ENCODE measurements at regions not wholly inside any gene's neighbourhood (a gene's known extent, or its start where the extent isn't known, plus 50 kb on each side); places are given as distances from the start of the nearest gene placed in this dataset.
A peak's percentile ranks its signal among the peaks of the same experiment; 100 is the strongest.

DNA sequence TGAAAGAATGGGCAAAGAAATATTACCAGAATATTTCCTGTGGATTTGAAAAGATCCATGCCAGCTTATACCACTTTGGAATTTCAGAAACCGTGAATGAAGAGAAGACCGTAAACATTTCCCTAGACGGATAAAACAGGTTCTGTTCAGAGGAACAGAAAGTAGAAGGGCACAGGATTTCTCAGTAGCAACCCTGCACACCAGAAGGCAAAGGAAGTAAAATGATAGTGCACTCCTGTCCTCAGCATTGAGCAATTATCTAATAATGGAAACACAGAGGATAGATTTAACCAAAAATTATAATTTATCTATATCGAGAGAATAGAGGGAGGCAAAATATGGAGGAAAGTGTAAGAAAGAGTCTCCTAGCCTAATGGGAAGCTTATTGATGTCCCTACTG lies 87.0 kb upstream of the ITGA6 start:
- peak overlapping the region; percentile 31 for H3K4me3 Mint-ChIP-seq
- intact Hi-C loops (cut with micrococcal nuclease), result no loop called here
- peaks cover 13% of the 10 kb centered on the region for H3K9me3 Mint-ChIP-seq
- H3K4me1 Mint-ChIP-seq (ENCODE audit: low read depth), result peaks cover 25% of the 10 kb centered on the region
- peaks cover 2% of the 10 kb centered on the region for H3K36me3 Mint-ChIP-seq (ENCODE audit: low read depth)
- peaks cover 2% of the 10 kb centered on the region for H3K27me3 Mint-ChIP-seq (ENCODE audit: insufficient read depth)
- H3K27ac Mint-ChIP-seq, result no peak overlapping the region
- DNase-seq (ENCODE audit: low spot score), result no peak

GRCh38 chr2:172342078-172342477 lies 85.3 kb upstream of the ITGA6 start:
- peaks cover 25% of the 10 kb centered on the region for H3K4me1 Mint-ChIP-seq (ENCODE audit: low read depth)
- no peak for DNase-seq (ENCODE audit: low spot score)
- H3K27me3 Mint-ChIP-seq (ENCODE audit: insufficient read depth), result peaks cover 4% of the 10 kb centered on the region
- H3K27ac Mint-ChIP-seq, result no peak overlapping the region
- peaks cover 13% of the 10 kb centered on the region for H3K9me3 Mint-ChIP-seq
- H3K36me3 Mint-ChIP-seq (ENCODE audit: low read depth), result peaks cover 2% of the 10 kb centered on the region
- intact Hi-C loops (cut with micrococcal nuclease), result no loop called here
- H3K4me3 Mint-ChIP-seq, result no peak overlapping the region

GRCh38 chr2:172342611-172343010 lies 84.8 kb upstream of the ITGA6 start:
- peaks cover 25% of the 10 kb centered on the region for H3K4me1 Mint-ChIP-seq (ENCODE audit: low read depth)
- H3K4me3 Mint-ChIP-seq, result no peak overlapping the region
- H3K27me3 Mint-ChIP-seq (ENCODE audit: insufficient read depth), result peaks cover 7% of the 10 kb centered on the region
- peaks cover 13% of the 10 kb centered on the region for H3K9me3 Mint-ChIP-seq
- DNase-seq (ENCODE audit: low spot score), result no peak
- intact Hi-C loops (cut with micrococcal nuclease), result no loop called here
- no peak overlapping the region for H3K27ac Mint-ChIP-seq
- peaks cover 2% of the 10 kb centered on the region for H3K36me3 Mint-ChIP-seq (ENCODE audit: low read depth)

DNA sequence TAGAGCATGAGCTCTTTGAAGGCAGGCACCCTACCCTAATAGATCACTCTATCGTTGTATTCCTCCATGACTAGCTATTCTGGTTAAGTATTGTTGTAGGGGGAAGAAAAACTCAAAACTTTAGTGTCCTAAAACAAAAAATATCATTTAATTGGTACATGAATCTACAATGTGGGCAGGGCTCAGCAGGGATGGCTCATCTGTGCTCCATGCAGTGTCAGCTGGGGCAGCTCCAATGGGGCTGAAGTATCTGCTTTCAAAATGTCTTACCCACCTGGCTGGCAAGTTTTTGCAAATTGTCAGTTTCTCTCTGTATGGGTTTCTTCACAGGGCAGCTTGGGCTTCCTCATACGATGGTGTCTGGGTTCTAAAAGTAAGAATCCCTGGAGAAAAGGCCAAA lies 83.2 kb upstream of the ITGA6 start:
- DNase-seq (ENCODE audit: low spot score), result no peak
- Mint-ChIP-seq H3K4me3 (no peak overlapping the region), H3K27me3 (ENCODE audit: insufficient read depth) (peaks cover 5% of the 10 kb centered on the region), H3K4me1 (ENCODE audit: low read depth) (peaks cover 20% of the 10 kb centered on the region), H3K27ac (no peak overlapping the region), H3K9me3 (peaks cover 13% of the 10 kb centered on the region), H3K36me3 (ENCODE audit: low read depth) (peaks cover 2% of the 10 kb centered on the region)
- intact Hi-C loops (cut with micrococcal nuclease), result no loop called here

DNA sequence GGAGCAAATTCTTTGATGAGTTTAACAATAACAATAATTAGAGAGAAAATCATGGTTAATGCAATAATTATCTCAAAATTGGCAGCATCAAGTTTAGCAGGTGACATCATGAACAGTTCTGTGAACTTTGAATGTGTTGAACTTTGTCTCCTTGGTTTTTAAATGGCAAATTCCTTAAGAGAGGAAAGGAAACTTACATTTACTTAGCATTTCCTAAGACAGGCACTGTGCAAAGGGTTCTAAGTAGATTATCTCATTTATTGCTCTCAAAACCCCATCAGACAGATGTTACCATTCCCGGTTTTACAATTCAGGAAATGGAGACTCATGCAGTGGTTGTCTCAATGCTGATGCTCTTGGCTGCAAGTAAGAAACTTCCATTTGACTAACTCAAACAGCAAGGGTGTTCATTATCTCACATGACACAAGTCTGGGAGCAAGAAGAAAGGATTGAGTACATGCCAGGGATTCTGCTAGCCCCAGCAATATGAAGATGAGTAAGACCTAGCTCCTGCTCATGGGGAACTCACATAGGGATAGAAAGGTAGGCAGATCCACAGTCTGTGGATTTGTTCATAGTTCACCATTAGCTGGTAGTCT lies 81.3 kb upstream of the ITGA6 start:
- peaks cover 5% of the 10 kb centered on the region for H3K27me3 Mint-ChIP-seq (ENCODE audit: insufficient read depth)
- H3K27ac Mint-ChIP-seq, result no peak overlapping the region
- DNase-seq (ENCODE audit: low spot score), result no peak
- peaks cover 1% of the 10 kb centered on the region for H3K4me1 Mint-ChIP-seq (ENCODE audit: low read depth)
- H3K4me3 Mint-ChIP-seq, result no peak overlapping the region
- peaks cover 13% of the 10 kb centered on the region for H3K9me3 Mint-ChIP-seq
- intact Hi-C loops (cut with micrococcal nuclease), result no loop called here
- peaks cover 2% of the 10 kb centered on the region for H3K36me3 Mint-ChIP-seq (ENCODE audit: low read depth)

DNA sequence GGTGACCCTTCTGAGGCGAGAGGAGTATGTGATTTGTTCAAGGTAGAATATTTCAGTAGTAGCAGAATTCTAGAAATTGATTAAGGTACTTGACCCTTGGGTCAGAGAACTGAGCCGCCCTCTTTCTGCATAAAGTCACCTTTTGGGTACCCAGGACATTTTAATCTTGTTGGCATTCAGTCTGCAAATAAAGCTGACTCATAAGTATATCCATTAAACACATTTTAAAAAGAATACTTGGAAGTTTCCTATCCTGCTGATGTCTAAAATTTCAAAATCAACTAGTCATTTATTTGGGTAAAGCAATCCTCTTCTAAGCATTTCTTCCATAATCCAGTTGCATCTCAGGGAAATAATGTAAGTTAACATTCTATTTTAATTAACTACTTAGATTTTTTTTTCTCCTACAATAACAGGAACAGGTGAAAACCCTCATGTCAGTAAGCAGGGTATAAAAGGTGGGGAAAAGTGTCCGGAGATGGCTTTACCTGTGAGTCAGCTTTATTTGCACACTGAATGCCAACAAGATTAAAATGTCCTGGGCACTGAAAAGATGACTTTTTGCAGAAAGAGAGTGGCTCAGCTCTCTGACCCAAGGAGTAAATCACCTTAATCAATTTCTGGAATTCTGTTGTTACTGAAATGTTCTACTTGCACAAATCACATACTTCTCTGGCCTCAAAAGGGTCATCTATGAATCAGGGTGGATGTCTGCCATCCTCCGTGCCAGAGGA lies 78.7 kb upstream of the ITGA6 start:
- Mint-ChIP-seq H3K4me3 (no peak overlapping the region), H3K4me1 (ENCODE audit: low read depth) (no peaks in the 10 kb centered on the region), H3K27me3 (ENCODE audit: insufficient read depth) (peaks cover 7% of the 10 kb centered on the region), H3K27ac (no peak overlapping the region), H3K36me3 (ENCODE audit: low read depth) (peaks cover under 1% of the 10 kb centered on the region), H3K9me3 (peaks cover 9% of the 10 kb centered on the region)
- DNase-seq (ENCODE audit: low spot score), result no peak
- intact Hi-C loops (cut with micrococcal nuclease), result no loop called here

GRCh38 chr2:172350839-172351479 lies 76.4 kb upstream of the ITGA6 start:
- no peaks in the 10 kb centered on the region for H3K4me1 Mint-ChIP-seq (ENCODE audit: low read depth)
- intact Hi-C loops (cut with micrococcal nuclease), result no loop called here
- no peaks in the 10 kb centered on the region for H3K9me3 Mint-ChIP-seq
- no peaks in the 10 kb centered on the region for H3K36me3 Mint-ChIP-seq (ENCODE audit: low read depth)
- H3K27ac Mint-ChIP-seq, result no peak overlapping the region
- no peak for DNase-seq (ENCODE audit: low spot score)
- H3K27me3 Mint-ChIP-seq (ENCODE audit: insufficient read depth), result peaks cover 10% of the 10 kb centered on the region
- H3K4me3 Mint-ChIP-seq, result no peak overlapping the region

- Mint-ChIP-seq H3K27me3 (ENCODE audit: insufficient read depth) (peaks cover 9% of the 10 kb centered on the region), H3K9me3 (no peaks in the 10 kb centered on the region), H3K4me1 (ENCODE audit: low read depth) (no peaks in the 10 kb centered on the region), H3K4me3 (no peak overlapping the region), H3K36me3 (ENCODE audit: low read depth) (no peaks in the 10 kb centered on the region), H3K27ac (no peak overlapping the region)
- DNase-seq (ENCODE audit: low spot score), result no peak
- intact Hi-C loops (cut with micrococcal nuclease), result no loop called here
Observed at GRCh38 chr2:172351586-172351985, 75.8 kb upstream of the ITGA6 start.

DNA sequence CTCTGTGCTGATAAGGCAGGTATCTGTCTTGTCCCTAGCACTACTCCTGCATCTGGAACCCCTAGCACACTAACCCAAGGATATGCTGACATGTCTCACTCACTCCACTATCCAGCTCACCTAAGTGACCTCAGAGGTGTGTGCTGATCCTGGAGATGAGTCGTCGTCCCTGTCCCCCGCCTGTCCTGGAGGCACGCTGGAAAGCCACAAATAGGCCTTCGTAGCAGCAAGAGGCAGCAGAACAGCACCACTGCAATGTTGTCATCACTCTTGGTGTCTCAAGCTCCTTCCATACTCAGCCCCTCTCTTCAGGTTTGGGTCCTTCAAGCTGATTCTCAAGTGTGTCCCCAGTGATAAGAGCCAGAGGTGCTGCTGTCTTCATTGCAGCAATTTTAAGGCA lies 73.0 kb upstream of the ITGA6 start:
- Mint-ChIP-seq H3K4me3 (no peak overlapping the region), H3K4me1 (ENCODE audit: low read depth) (no peaks in the 10 kb centered on the region), H3K36me3 (ENCODE audit: low read depth) (no peaks in the 10 kb centered on the region), H3K9me3 (no peaks in the 10 kb centered on the region), H3K27ac (no peak overlapping the region), H3K27me3 (ENCODE audit: insufficient read depth) (peaks cover 6% of the 10 kb centered on the region)
- DNase-seq (ENCODE audit: low spot score), result no peak
- intact Hi-C loops (cut with micrococcal nuclease), result no loop called here

GRCh38 chr2:172357442-172357841 lies 69.9 kb upstream of the ITGA6 start:
- DNase-seq (ENCODE audit: low spot score), result no peak
- Mint-ChIP-seq H3K4me1 (ENCODE audit: low read depth) (no peaks in the 10 kb centered on the region), H3K27me3 (ENCODE audit: insufficient read depth) (peaks cover 7% of the 10 kb centered on the region), H3K27ac (no peak overlapping the region), H3K4me3 (no peak overlapping the region), H3K36me3 (ENCODE audit: low read depth) (no peaks in the 10 kb centered on the region), H3K9me3 (no peaks in the 10 kb centered on the region)
- intact Hi-C loops (cut with micrococcal nuclease), result no loop called here

DNA sequence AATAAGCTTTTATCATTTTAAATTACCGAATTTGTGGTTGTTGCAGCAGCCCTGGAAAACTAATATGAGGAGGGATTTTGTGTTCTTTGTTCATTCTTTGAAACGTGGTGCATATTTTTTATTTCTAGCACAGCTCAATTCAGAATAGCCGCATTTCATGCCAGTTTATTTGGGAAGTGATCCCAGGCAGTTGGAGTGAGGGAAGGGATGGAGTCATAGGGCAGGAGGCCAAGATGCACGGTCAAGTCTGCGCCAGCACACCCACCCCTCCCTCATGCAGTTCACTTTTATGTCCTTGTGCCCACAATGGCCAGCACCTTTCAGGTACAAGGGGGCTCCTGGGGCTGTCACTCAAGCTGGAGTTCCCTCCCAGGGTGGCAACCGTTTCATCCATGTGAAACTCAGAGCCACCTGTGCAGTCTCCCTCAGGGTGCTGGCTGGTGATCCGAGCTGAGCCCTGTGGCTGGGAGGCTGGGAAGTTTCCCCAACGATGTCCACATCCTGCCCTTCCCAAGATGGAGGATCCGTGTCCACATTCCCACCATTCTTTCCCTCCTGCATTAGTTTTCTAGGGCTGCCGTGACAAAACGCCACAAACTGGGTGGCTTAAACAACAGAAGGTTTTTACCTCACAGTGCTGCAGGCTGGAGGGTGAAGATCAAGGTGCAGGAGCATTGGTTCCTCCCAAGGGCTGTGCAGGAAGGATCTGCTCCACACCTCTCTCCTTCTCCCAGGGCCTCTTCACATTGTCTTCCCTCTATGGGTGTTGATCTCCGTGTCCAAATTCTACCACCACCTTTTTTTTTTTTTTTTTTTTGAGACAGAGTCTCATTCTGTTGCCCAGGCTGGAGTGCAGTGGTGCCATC lies 68.5 kb upstream of the ITGA6 start:
- no peak for DNase-seq (ENCODE audit: low spot score)
- H3K9me3 Mint-ChIP-seq, result no peaks in the 10 kb centered on the region
- no peak overlapping the region for H3K27ac Mint-ChIP-seq
- no peak overlapping the region for H3K4me3 Mint-ChIP-seq
- peaks cover 7% of the 10 kb centered on the region for H3K27me3 Mint-ChIP-seq (ENCODE audit: insufficient read depth)
- H3K4me1 Mint-ChIP-seq (ENCODE audit: low read depth), result no peaks in the 10 kb centered on the region
- H3K36me3 Mint-ChIP-seq (ENCODE audit: low read depth), result no peaks in the 10 kb centered on the region
- intact Hi-C loops (cut with micrococcal nuclease), result no loop called here

- H3K4me1 Mint-ChIP-seq (ENCODE audit: low read depth), result no peaks in the 10 kb centered on the region
- DNase-seq (ENCODE audit: low spot score), result no peak
- no peaks in the 10 kb centered on the region for H3K36me3 Mint-ChIP-seq (ENCODE audit: low read depth)
- peaks cover 8% of the 10 kb centered on the region for H3K27me3 Mint-ChIP-seq (ENCODE audit: insufficient read depth)
- no peaks in the 10 kb centered on the region for H3K9me3 Mint-ChIP-seq
- H3K27ac Mint-ChIP-seq, result no peak overlapping the region
- intact Hi-C loops (cut with micrococcal nuclease), result no loop called here
- H3K4me3 Mint-ChIP-seq, result no peak overlapping the region
Observed at GRCh38 chr2:172361360-172361759, 66.0 kb upstream of the ITGA6 start.

GRCh38 chr2:172361840-172362239 lies 65.5 kb upstream of the ITGA6 start:
- Mint-ChIP-seq H3K36me3 (ENCODE audit: low read depth) (no peaks in the 10 kb centered on the region), H3K27ac (no peak overlapping the region), H3K9me3 (no peaks in the 10 kb centered on the region), H3K4me3 (no peak overlapping the region), H3K4me1 (ENCODE audit: low read depth) (no peaks in the 10 kb centered on the region), H3K27me3 (ENCODE audit: insufficient read depth) (peaks cover 8% of the 10 kb centered on the region)
- DNase-seq (ENCODE audit: low spot score), result no peak
- intact Hi-C loops (cut with micrococcal nuclease), result no loop called here
